ENCODE measurements at regions not wholly inside any gene's neighbourhood (a gene's known extent, or its start where the extent isn't known, plus 50 kb on each side); places are given as distances from the start of the nearest gene placed in this dataset.

DNA sequence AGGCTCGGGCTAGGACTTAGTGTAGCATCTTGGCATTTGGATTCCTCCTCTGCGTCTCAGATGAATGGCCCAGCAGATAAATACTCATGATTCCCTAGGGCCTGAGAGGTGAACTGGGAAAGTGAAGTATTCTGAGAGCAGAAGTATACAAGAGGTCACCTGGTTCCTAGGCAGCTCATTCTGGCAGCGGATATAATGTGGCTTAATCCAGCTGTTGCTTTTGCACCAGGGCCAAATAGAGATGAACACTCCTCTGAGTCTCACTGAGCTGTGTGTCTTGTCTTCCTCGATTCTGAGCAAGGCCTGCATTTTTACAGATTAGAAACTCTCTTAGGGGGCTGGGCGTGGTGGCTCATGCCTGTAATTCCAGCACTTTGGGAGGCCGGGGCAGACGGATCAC lies 196.1 kb downstream of the SLC4A3 start:
- TF ChIP-seq, protein P1, sequence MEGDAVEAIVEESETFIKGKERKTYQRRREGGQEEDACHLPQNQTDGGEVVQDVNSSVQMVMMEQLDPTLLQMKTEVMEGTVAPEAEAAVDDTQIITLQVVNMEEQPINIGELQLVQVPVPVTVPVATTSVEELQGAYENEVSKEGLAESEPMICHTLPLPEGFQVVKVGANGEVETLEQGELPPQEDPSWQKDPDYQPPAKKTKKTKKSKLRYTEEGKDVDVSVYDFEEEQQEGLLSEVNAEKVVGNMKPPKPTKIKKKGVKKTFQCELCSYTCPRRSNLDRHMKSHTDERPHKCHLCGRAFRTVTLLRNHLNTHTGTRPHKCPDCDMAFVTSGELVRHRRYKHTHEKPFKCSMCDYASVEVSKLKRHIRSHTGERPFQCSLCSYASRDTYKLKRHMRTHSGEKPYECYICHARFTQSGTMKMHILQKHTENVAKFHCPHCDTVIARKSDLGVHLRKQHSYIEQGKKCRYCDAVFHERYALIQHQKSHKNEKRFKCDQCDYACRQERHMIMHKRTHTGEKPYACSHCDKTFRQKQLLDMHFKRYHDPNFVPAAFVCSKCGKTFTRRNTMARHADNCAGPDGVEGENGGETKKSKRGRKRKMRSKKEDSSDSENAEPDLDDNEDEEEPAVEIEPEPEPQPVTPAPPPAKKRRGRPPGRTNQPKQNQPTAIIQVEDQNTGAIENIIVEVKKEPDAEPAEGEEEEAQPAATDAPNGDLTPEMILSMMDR (IDR thresholded peaks at IDR 0.05; ENCODE audit: poor library complexity), result no peak
- TF ChIP-seq EZH2 (IDR thresholded peaks at IDR 0.05; ENCODE audit: borderline replicate concordance) (no peak), EZH2phosphoT487 (IDR thresholded peaks at IDR 0.05; ENCODE audit: low read depth, severe bottlenecking, unreplicated experiment) (no peak)

All from hepatocyte (in vitro differentiated cells).